ENCODE measurements at regions not wholly inside any gene's neighbourhood (a gene's known extent, or its start where the extent isn't known, plus 50 kb on each side); places are given as distances from the start of the nearest gene placed in this dataset.

DNA sequence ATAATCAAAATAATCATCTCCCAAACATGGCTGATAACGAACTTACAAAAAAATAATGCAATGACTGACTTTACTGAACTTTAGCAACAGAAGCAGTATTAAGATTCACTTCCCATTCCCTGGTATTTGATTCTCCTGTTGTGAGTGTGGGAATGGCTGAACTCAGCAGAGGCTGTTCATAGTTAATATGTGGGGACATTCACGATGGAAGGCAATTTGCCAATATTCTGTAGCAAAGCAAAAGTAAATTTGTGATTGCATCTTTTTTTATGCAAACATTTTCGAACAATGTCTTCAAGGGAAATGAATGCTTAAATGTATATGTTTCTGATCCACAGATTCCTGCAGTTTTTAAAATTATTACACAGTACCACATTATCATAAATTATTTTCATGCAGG lies 431.7 kb upstream of the KLF6 start:
- WGBS (ENCODE audit: extremely low coverage, insufficient read length, low lambda C conversion rate): no CpG with 5 or more reads among the region's 3 CpGs
- no peak overlapping the region for H2AFZ ChIP-seq (ENCODE audit: low read length)
- no peak overlapping the region for H4K8ac ChIP-seq (replicated peaks; ENCODE audit: insufficient read length, low read depth, low read length)
- peaks cover 53 to 56% of the 10 kb centered on the region in 2 experiments for H3K4me1 Mint-ChIP-seq
- H2BK120ac ChIP-seq (ENCODE audit: low read depth, low read length, poor library complexity, severe bottlenecking): no peak overlapping the region
- H2BK15ac ChIP-seq (ENCODE audit: low read depth, low read length): no peak overlapping the region
- no peak overlapping the region for H4K91ac ChIP-seq (ENCODE audit: insufficient read length, low read depth, low read length)
- H3K27me3 Mint-ChIP-seq (ENCODE audit: low read depth): no peaks in the 10 kb centered on the region
- no peaks in the 10 kb centered on the region; a peak in 1 of 7 replicates for H3K36me3 Mint-ChIP-seq (ENCODE audit: insufficient read depth in 1 of 3, low read depth in 3 of 3)
- H3K27ac Mint-ChIP-seq: peak overlapping the region in 1 of 3 experiments; percentile 20; a peak in 1 of 7 replicates
- no peak overlapping the region for H3K4ac ChIP-seq (ENCODE audit: low read depth, low read length)
- no peaks in the 10 kb centered on the region for H3K79me2 ChIP-seq (ENCODE audit: insufficient read depth, low read length)
- H3K56ac ChIP-seq (ENCODE audit: insufficient read length, low read depth, low read length): no peak overlapping the region
- H4K20me1 ChIP-seq (ENCODE audit: control insufficient read depth, insufficient read depth, insufficient read length): no peaks in the 10 kb centered on the region
- H3K27ac ChIP-seq (ENCODE audit: insufficient read length, low read depth, low read length): no peak overlapping the region
- no peak for TF ChIP-seq CTCF (conservative IDR thresholded peaks at IDR 0.05)
- no peaks in the 10 kb centered on the region for H3K9me3 ChIP-seq (ENCODE audit: control insufficient read depth, low read depth, low read length)
- H2BK5ac ChIP-seq (ENCODE audit: insufficient read length, low read length): no peak overlapping the region
- H3K79me1 ChIP-seq (ENCODE audit: insufficient read depth, low read depth, low read length, poor library complexity, severe bottlenecking): no peaks in the 10 kb centered on the region
- no peak for DNase-seq
- no peak overlapping the region for H3K14ac ChIP-seq (ENCODE audit: insufficient read depth, low read length)
- H2BK12ac ChIP-seq (ENCODE audit: insufficient read length, low read depth, low read length): no peak overlapping the region
- H3K4me2 ChIP-seq (ENCODE audit: insufficient read depth, insufficient read length, low read length): no peak overlapping the region
- no peak overlapping the region for H2AK5ac ChIP-seq (ENCODE audit: insufficient read length, low read length)
- peaks cover 10% of the 10 kb centered on the region; the same call in 1 of the 2 replicates for H3K4me1 ChIP-seq (ENCODE audit: insufficient read depth, low read length)
- no peak overlapping the region for H3K4me3 Mint-ChIP-seq
- H3T11ph ChIP-seq (ENCODE audit: low read length): no peak overlapping the region
- no peak overlapping the region for H3K23ac ChIP-seq (ENCODE audit: insufficient read length, low read depth, low read length)
- no peak overlapping the region for H4K5ac ChIP-seq (ENCODE audit: insufficient read length, low read depth, low read length)
- H3K9ac ChIP-seq (ENCODE audit: extremely low read depth, insufficient read length, low read length): no peak overlapping the region
- no peaks in the 10 kb centered on the region; a peak in 1 of 5 replicates for H3K9me3 Mint-ChIP-seq
- no peaks in the 10 kb centered on the region for H3K27me3 ChIP-seq (ENCODE audit: insufficient read depth, low read length)
- H2BK20ac ChIP-seq (ENCODE audit: low read depth, low read length, poor library complexity, severe bottlenecking): no peak overlapping the region
- H3K18ac ChIP-seq (ENCODE audit: insufficient read length, low read depth, low read length): no peak overlapping the region
- H3K23me2 ChIP-seq (ENCODE audit: insufficient read length, low read depth, low read length, poor library complexity, severe bottlenecking): no peaks in the 10 kb centered on the region
